SK-N-SH (cell line): ENCODE measurements at regions not wholly inside any gene's neighbourhood (a gene's known extent, or its start where the extent isn't known, plus 50 kb on each side); places are given as distances from the start of the nearest gene placed in this dataset.
A peak's percentile ranks its signal among the peaks of the same experiment; 100 is the strongest.

Source experiments
- CTCF ChIA-PET: fragments of 300-600, 350-600 bp; formaldehyde crosslinking; extraction: SDS; loops from one replicate; lab custom pipeline; 2021; lab: Yijun Ruan, JAX
- POLR2A ChIA-PET: fragments of 350-600 bp; sonication (Branson Sonifier 250); formaldehyde crosslinking; extraction: SDS; loops from one replicate; lab custom pipeline; 2020; ENCODE audit warnings: antibody characterized with exemption, inconsistent platforms; lab: Yijun Ruan, JAX
- DNase-seq: peaks from one replicate; pipeline ENCODE4 v3.0.0; 2012
- H2AFZ ChIP-seq: fragments of 200-600 bp; sonication (generic); 2 replicates; pipeline ENCODE4 v1.8.1; 2016; ENCODE audit warnings: antibody characterized with exemption, mild to moderate bottlenecking, low read depth
- H3F3A ChIP-seq: fragments of 200-600 bp; sonication (generic); replicated peaks from 2 replicates; pipeline ENCODE3; 2016; ENCODE audit warnings: antibody characterized with exemption, mild to moderate bottlenecking; ENCODE audit not compliant: insufficient read depth
- H3K27ac ChIP-seq, 2 experiments: fragments of 200-500 bp in 1 of 2; fragments of 200-600 bp in 1 of 2; sonication (Bioruptor generic) in 1 of 2; sonication (generic), shearing (Covaris generic) in 1 of 2; 2 replicates each; pipeline versions ENCODE4 v1.5.1 to v1.6.1; 2014 to 2016; ENCODE audit warnings: low read depth in 2 of 2, inconsistent platforms in 1 of 2, low read length in 1 of 2, mild to moderate bottlenecking in 1 of 2, mixed read lengths in 1 of 2
- H3K27me3 ChIP-seq: fragments of 200-600 bp; sonication (generic), shearing (Covaris generic); 2 replicates; pipeline ENCODE4 v1.6.1; 2016; ENCODE audit warnings: mixed run types; ENCODE audit not compliant: insufficient read depth
- H3K36me3 ChIP-seq, 2 experiments: fragments of 200-500 bp in 1 of 2; fragments of 200-600 bp in 1 of 2; sonication (Bioruptor generic) in 1 of 2; sonication (generic) in 1 of 2; replicated peaks in 1 of 2; 2 replicates each; pipeline versions ENCODE3 to v1.5.1; 2014 to 2016; ENCODE audit warnings: low read length in 1 of 2, mild to moderate bottlenecking in 1 of 2; ENCODE audit not compliant: insufficient read depth in 2 of 2, control insufficient read depth in 1 of 2
- H3K4me1 ChIP-seq, 2 experiments: fragments of 200-500 bp in 1 of 2; fragments of 200-600 bp in 1 of 2; sonication (Bioruptor generic) in 1 of 2; sonication (generic), shearing (Covaris generic) in 1 of 2; 2 replicates each; pipeline versions ENCODE4 v1.5.1 to v1.6.1; 2014 to 2016; ENCODE audit warnings: low read depth in 1 of 2, low read length in 1 of 2, mixed run types in 1 of 2; ENCODE audit not compliant: insufficient read depth in 2 of 2, control insufficient read depth in 1 of 2
- H3K4me2 ChIP-seq: fragments of 200-600 bp; sonication (generic), shearing (Covaris generic); 2 replicates; pipeline ENCODE4 v1.6.1; 2017; ENCODE audit warnings: mixed run types
- H3K4me3 ChIP-seq, 2 experiments: fragments of 200-500 bp in 1 of 2; fragments of 200-600 bp in 1 of 2; sonication (Bioruptor generic) in 1 of 2; sonication (generic), shearing (Covaris generic) in 1 of 2; 2 replicates each; pipeline versions ENCODE4 v1.5.1 to v1.8.1; 2014 to 2016; ENCODE audit warnings: low read depth in 2 of 2, inconsistent platforms in 1 of 2, low read length in 1 of 2, mild to moderate bottlenecking in 1 of 2, mixed read lengths in 1 of 2, moderate library complexity in 1 of 2
- H3K79me2 ChIP-seq: fragments of 200-600 bp; sonication (generic); 2 replicates; pipeline ENCODE4 v1.8.1; 2017; ENCODE audit warnings: mild to moderate bottlenecking; ENCODE audit not compliant: insufficient read depth
- H3K9ac ChIP-seq: fragments of 200-600 bp; sonication (generic); 2 replicates; pipeline ENCODE4 v1.6.1; 2017; ENCODE audit warnings: mixed run types
- H3K9me2 ChIP-seq: fragments of 200-600 bp; sonication (generic); 2 replicates; pipeline ENCODE4 v1.6.1; 2017; ENCODE audit warnings: mixed run types
- H3K9me3 ChIP-seq: fragments of 200-600 bp; sonication (generic); 2 replicates; pipeline ENCODE4 v1.6.1; 2017; ENCODE audit warnings: mixed run types, mild to moderate bottlenecking, moderate library complexity
- H4K20me1 ChIP-seq: fragments of 200-600 bp; sonication (generic); 2 replicates; pipeline ENCODE4 v1.6.1; 2017; ENCODE audit warnings: mild to moderate bottlenecking, mixed run types; ENCODE audit not compliant: insufficient read depth
- CTCF ChIP-seq: fragments of 200-600 bp; sonication (generic); IDR thresholded peaks from 2 replicates; pipeline ENCODE4 v1.6.1; 2017; ENCODE audit warnings: antibody characterized with exemption, mild to moderate bottlenecking, moderate library complexity
- ELF1 ChIP-seq: IDR thresholded peaks from 2 replicates; pipeline ENCODE4 v1.4.0; 2012
- EP300 ChIP-seq, 2 experiments: IDR thresholded peaks; 2 replicates each; pipeline versions ENCODE4 v1.4.0 to v1.6.1; 2012; ENCODE audit warnings: borderline replicate concordance in 1 of 2, low read depth in 1 of 2, low read length in 1 of 2
- EZH2phosphoT487 ChIP-seq: fragments of 200-600 bp; sonication (generic); IDR thresholded peaks from 2 replicates; pipeline ENCODE4 v1.6.1; 2017; ENCODE audit warnings: low read depth, mixed run types, mild to moderate bottlenecking, antibody characterized with exemption, moderate library complexity, borderline replicate concordance
- FOSL2 ChIP-seq: IDR thresholded peaks from 2 replicates; pipeline ENCODE4 v1.4.0; 2012; ENCODE audit warnings: low read depth, mild to moderate bottlenecking, moderate library complexity, borderline replicate concordance
- FOXM1 ChIP-seq: IDR thresholded peaks from 2 replicates; pipeline ENCODE4 v1.4.0; 2012; ENCODE audit warnings: low read depth, mild to moderate bottlenecking
- GABPA ChIP-seq: IDR thresholded peaks from 2 replicates; pipeline ENCODE4 v1.4.0; 2012; ENCODE audit warnings: low read depth, mild to moderate bottlenecking
- GATA2 ChIP-seq: sonication (generic); formaldehyde crosslinking; IDR thresholded peaks from 2 replicates; pipeline ENCODE4 v1.5.0; 2020; ENCODE audit warnings: mild to moderate bottlenecking, missing genetic modification reagents
- JUND ChIP-seq: IDR thresholded peaks from 2 replicates; pipeline ENCODE4 v1.4.0; 2012
- MEF2A ChIP-seq: IDR thresholded peaks from 2 replicates; pipeline ENCODE4 v1.4.0; 2012; ENCODE audit warnings: low read depth, borderline replicate concordance
- NFIC ChIP-seq: IDR thresholded peaks from 2 replicates; pipeline ENCODE4 v1.4.0; 2012; ENCODE audit warnings: borderline replicate concordance
- PBX3 ChIP-seq: IDR thresholded peaks from 2 replicates; pipeline ENCODE4; 2012
- POLR2AphosphoS5 ChIP-seq: IDR thresholded peaks from 2 replicates; pipeline ENCODE4 v1.6.1; 2012; ENCODE audit warnings: low read depth, low read length
- RXRA ChIP-seq: IDR thresholded peaks from 2 replicates; pipeline ENCODE4 v1.4.0; 2012; ENCODE audit warnings: low read depth, mild to moderate bottlenecking, borderline replicate concordance
- TCF12 ChIP-seq: IDR thresholded peaks from 2 replicates; pipeline ENCODE4 v1.4.0; 2012
- YY1 ChIP-seq: IDR thresholded peaks from 2 replicates; pipeline ENCODE4 v1.4.0; 2012; ENCODE audit warnings: low read depth, mild to moderate bottlenecking
- ZBTB33 ChIP-seq: IDR thresholded peaks from 2 replicates; pipeline ENCODE4 v1.4.0; 2012; ENCODE audit warnings: low read depth, borderline replicate concordance
- WGBS: methylation state at CpG from one replicate; pipeline ENCODE4 v1.1.6; 2017; ENCODE audit warnings: low lambda C conversion rate; 5-methylcytosine and 5-hydroxymethylcytosine counted together

- CTCF ChIA-PET: no interaction called here
- peak; percentile 50 for DNase-seq
- Histone ChIP-seq H3K4me1 (peaks cover 15 to 24% of the 10 kb centered on the region in 2 experiments), H3K36me3 (no peaks in the 10 kb centered on the region), H3K27me3 (no peaks in the 10 kb centered on the region), H3K4me3 (peak overlapping the region in 1 of 2 experiments; percentile 28; a peak in 2 of 4 replicates), H3F3A (peaks cover 43% of the 10 kb centered on the region), H3K9me3 (no peaks in the 10 kb centered on the region), H3K9me2 (no peaks in the 10 kb centered on the region), H3K79me2 (no peaks in the 10 kb centered on the region; the same call in 1 of the 2 replicates), H3K27ac (peak overlapping the region; percentile 85 to 98), H4K20me1 (no peaks in the 10 kb centered on the region), H2AFZ (peak overlapping the region; percentile 23; the same call in 1 of the 2 replicates), H3K4me2 (peak overlapping the region; percentile 62), H3K9ac (peak overlapping the region; percentile 75)
- peak; percentile 63 for TF ChIP-seq JUND
- peak; percentile 86 for TF ChIP-seq RXRA
- peak in 1 of 2 experiments; percentile 68; a peak in 3 of 4 replicates for TF ChIP-seq EP300 (IDR thresholded peaks at IDR 0.05; ENCODE audit: borderline replicate concordance in 1 of 2, low read depth in 1 of 2, low read length in 1 of 2)
- TF ChIP-seq NFIC: peak; percentile 19; the same call in 1 of the 2 replicates
- TF ChIP-seq EZH2phosphoT487: no peak
- no peak for TF ChIP-seq POLR2AphosphoS5
- peak; percentile 55; the same call in 1 of the 2 replicates for TF ChIP-seq FOXM1
- TF ChIP-seq GATA2 (CRISPR knock-in tag): no peak
- no peak for TF ChIP-seq CTCF
- TF ChIP-seq PBX3: peak; percentile 62
- peak; percentile 70 for TF ChIP-seq TCF12
- peak; percentile 45; the same call in 1 of the 2 replicates for TF ChIP-seq GABPA
- TF ChIP-seq FOSL2: peak; percentile 30; the same call in 1 of the 2 replicates
- TF ChIP-seq ZBTB33: 0 out of 2 replicates have a peak, but pooled peaks have one; percentile 11
- TF ChIP-seq ELF1: no peak
- TF ChIP-seq MEF2A: peak; percentile 39; the same call in 1 of the 2 replicates
- TF ChIP-seq YY1: no peak
- POLR2A ChIA-PET: interaction anchor here (0.8 kb wide), 1 partner anchor 770 kb away, joined by 3 read pairs; no protein-coding TSS in a partner anchor
- 1% methylated on average over 11 of the region's 11 CpGs for WGBS
Observed at GRCh38 chr10:3886641-3887251, 101.7 kb upstream of the KLF6 start.
